HG03457 (cell line): ENCODE measurements at regions not wholly inside any gene's neighbourhood (a gene's known extent, or its start where the extent isn't known, plus 50 kb on each side); places are given as distances from the start of the nearest gene placed in this dataset.

Source experiments
- ATAC-seq: cut with Tn5 transposase; IDR thresholded peaks from one replicate; pipeline ENCODE4 v1.9.1; 2021; ENCODE audit warnings: moderate number of reproducible peaks; ENCODE audit not compliant: unreplicated experiment

GRCh38 chr6:105514306-105514705 lies 111.4 kb upstream of the PREP start:
- no peak for ATAC-seq

DNA sequence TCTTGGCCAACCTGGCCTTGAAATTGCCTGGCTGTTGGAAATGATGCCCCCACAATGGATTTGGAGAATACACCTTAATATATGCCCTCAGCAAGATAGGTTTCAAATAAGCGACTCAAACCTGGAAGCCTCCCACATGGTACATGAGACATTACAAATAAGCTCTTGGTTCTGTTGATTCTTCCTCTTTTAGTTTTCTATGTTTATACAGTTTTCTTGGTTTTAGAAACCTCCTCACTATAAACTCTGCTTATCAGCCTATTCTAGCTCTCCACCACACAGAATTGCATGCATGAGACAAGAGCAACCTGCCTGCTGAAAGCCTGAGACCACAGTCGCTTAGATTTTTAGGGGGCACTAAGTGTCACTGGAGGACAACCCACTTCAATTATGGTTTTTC lies 108.8 kb upstream of the PREP start:
- no peak for ATAC-seq

DNA sequence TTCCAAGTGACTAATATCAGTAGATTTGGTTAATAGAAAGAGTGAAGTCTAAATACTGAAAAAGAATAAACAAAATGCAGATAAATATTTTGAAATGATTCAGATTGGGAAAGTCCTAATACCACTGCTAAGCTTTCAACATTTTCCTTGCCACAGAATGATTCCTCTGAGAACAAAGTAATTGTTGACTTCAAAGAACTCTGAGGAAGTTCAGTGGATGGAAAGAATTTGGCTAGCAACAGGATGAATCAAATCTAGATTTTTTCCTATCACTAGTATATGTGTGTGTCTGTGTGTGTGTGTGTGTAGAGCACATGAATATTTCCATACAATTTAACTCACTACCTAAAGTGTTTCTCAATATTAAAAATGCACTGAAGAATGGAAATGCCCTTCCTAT lies 107.9 kb upstream of the PREP start:
- ATAC-seq = no peak

GRCh38 chr6:105509506-105510331 lies 106.8 kb upstream of the PREP start:
- no peak for ATAC-seq

- ATAC-seq = no peak
These were observed 104.9 kb upstream of the PREP start for GRCh38 chr6:105507811-105508210.

DNA sequence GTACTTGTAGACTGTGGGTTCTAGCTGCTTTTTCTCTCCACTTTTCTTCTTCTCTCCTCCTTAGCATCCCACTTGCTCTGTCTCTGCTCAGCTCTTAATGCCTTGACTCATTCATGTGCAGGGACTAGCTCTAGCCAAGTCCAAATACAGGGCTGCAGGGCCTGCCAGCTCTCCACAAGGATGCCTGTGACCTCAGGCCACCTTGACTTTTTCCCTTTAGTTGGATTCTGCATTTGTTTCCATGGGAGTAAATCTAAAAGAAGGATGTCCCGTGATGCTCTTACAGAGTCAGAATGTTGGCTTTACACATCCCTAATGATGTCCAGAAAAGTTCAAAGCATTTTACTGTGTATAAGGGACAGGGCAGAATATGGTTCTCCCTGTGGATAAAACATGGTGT lies 101.8 kb upstream of the PREP start:
- no peak for ATAC-seq

DNA sequence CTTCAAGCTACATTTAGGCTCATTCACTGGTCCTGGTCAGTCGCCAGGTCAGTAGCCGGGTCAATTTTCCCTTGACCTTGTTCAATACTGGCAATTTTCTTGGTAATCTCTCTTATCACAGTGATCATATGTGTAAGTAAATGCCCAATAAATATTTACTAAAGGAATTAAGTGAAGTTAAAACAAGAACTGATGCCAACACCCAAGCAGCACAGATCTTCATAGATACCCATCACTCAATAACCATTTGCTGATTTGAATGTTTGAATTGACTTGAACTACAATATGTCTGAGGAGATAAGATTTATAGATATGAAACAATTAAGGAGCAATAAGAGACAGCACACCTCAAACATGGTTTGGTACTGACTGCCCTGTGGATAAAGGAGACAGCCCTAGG lies 100.8 kb upstream of the PREP start:
- no peak for ATAC-seq

GRCh38 chr6:105501826-105502344 lies 99.0 kb upstream of the PREP start:
- no peak for ATAC-seq

GRCh38 chr6:105501246-105501645 lies 98.4 kb upstream of the PREP start:
- ATAC-seq = no peak

GRCh38 chr6:105500693-105501092 lies 97.8 kb upstream of the PREP start:
- no peak for ATAC-seq

- ATAC-seq = no peak
These were observed 97.0 kb upstream of the PREP start for GRCh38 chr6:105499931-105500330.

DNA sequence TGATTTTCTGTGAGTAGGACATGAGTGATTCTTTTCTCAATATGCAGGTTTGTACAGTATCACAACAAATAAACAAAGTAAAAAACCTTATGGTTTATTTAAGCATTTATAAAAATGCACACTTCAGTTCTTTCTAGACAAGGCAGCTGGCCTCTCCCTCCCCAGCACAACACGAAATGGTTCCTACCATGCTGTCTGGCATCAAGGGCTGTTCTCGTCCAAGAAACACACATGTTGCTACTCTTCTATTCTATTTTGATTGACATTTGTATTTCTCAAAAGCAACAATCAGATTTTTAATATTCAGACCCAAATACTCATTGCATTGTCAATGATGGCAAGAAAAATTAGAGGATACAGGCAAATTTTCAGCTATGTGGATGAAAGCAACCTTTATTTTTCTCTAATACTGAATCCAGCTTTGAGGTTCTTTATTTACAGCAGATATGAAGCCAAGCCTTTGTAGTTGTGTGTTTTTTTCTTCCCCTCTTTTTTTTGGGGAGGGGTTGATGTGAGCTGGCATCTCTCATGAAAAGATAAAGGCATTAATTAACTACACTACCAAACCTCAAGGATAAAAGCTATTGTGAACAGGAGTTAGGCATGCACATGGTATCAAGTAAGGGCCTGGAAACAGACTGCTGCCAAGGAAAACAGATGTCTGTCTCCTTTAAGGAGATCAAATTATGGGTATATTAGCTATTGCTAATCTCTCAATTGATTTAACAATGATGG lies 96.4 kb upstream of the PREP start:
- ATAC-seq = no peak

DNA sequence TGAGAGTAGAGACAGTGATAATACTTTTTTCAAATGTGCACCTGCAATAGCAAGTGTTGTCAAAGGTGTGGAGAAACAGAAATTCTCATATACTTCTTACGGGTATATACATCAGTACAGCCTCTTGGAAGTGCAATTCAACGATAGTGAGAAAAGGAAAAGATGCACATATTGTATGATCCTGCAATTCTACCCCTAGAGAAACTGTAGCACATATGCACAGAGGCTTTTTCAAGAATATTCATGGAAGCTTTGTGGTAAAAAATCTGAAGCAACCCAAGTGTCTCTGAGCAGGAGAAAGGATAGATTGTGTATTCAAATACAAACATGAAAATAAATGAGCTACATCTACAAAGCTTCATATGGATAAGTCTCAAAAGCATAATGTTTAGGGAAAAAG lies 94.7 kb upstream of the PREP start:
- ATAC-seq = no peak

- peak; percentile 58 for ATAC-seq
These were observed 92.6 kb upstream of the PREP start for GRCh38 chr6:105495515-105495914.

- ATAC-seq = no peak
These were observed 91.8 kb upstream of the PREP start for GRCh38 chr6:105494688-105495087.

DNA sequence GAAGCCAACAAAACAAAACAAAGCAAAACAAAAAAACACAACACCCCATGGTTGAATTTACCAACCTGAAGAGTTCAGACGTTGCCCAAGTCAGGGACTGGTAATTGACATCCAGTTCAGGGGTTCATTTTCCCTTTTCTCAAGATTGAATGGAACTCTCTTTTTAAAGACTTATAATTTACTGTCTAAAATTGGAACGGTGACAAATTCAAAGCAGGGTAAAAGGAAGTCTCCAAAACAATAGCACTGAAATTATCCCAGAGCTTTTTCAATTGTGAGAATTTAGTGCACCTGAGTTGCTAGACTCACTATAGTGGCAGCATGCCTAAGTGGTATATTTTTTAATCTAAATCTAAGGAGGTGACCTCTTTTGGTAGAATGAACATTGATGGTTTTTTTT lies 90.9 kb upstream of the PREP start:
- ATAC-seq = no peak

DNA sequence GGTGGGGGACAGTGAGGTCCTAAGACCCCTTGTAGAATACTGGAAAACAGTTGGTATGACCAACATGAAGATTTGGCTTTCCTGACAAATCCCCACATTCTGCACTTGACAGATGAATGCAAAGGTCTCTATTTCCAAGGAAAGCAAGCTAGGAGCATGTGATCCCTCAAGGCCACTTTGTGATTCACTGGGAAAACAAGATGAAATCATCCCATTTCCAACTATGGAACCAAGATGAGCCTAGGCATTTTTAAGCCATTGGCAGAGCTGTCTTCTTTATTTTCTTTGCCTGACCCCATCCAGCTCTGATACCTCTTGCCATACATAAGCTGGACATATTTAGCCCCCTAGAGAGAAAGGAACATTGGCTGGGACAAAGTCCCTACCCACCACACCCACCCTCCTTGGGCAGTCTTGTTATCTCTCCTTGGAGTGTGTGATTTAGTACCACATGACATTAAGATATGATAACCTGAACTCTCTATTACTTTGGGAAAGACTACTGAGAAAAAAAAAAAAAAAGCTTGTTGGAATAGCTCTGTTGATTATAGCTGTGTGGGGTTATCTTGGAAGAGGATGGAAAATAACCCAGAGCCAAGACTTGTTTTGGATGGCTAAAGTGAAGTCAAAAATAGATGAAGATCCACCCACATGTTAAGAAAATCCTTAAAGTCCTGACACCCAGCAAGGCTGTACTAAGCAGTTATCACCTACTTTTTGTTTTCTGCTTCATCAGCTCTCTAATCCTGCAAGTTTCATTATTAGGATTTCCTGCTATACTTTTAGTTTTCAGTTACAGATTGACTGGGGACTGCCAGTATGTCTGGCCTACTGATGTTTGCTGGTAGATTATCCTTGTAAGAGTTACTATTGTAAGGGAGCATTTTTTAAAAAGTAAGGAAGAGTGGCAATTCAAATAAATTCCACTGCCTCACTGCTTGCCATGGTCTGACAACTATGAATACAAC lies 90.1 kb upstream of the PREP start:
- peak; percentile 56 for ATAC-seq

DNA sequence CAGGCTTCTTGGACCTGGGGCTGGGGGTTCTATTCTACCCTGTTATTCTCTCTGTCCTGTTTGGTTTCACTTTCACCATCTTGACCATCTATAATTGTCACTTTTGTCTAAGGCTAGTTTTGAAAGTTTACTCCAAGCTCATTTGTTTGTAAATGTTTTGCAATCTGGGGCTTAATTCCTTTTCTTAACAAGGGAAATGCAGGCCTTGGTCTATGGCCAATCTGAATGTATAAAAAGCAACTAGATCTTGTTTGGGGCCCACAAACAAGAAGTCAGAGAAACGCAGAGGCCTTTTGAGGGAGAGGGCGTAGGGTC lies 86.3 kb upstream of the PREP start:
- no peak for ATAC-seq

DNA sequence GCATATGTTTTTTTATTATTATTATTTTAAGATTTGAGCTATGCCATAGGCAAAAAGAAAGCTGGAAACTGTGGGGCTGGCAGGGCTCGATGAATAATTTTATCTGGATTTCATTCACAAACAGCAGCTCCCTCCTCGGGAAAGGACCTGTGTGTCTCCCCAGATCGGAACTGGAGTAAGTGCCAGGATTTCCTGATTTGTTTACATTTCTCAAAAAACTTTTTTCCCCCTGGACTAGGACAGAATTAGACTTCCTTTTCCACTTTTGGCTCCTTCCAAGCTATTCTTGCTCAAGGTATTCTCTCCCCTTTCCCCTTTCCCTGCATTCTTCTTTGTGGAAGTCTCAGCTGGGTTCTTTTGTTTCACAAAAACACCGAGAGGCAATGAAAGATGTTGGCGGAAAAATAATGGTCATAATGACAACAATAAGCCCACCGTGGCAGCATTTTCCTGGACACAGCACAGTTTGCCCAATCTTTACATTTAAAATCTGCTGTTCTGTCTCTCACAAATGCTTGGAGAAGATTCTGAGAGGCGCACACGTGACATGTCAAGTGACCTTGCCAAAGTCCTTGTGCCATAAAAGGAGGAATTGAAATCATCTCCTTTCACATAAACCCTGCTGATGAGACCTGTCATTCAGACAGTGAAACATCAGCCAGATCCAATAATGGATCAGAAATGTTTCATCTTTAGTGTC lies 85.8 kb upstream of the PREP start:
- no peak for ATAC-seq

- no peak for ATAC-seq
These were observed 84.3 kb upstream of the PREP start for GRCh38 chr6:105487040-105487790.
